Esophagus squamous epithelium (tissue), 5 donors: ENCODE measurements at regions not wholly inside any gene's neighbourhood (a gene's known extent, or its start where the extent isn't known, plus 50 kb on each side); places are given as distances from the start of the nearest gene placed in this dataset.
"Not testable (repeated sequence)": the region's sequence is repeated elsewhere in the genome, so short reads cannot be mapped to it uniquely, and the experiment has no call there.

ENCODE experiments used
- DNase-seq: peaks from one replicate; lab custom pipeline; 2025; lab: John Stamatoyannopoulos, UW
- H3K27ac ChIP-seq, 4 donors: fragments of 200-600 bp; sonication (generic); one replicate each; pipeline ENCODE4 v1.5.1; 2016 to 2019; ENCODE audit warnings: mild to moderate bottlenecking in 1 of 4
- H3K27me3 ChIP-seq, 4 donors: fragments of 200-600 bp; sonication (generic); 1 replicate in 3 of 4; 2 replicates in 1 of 4; pipeline versions ENCODE4 v1.5.1 to v1.6.0; 2017 to 2021; ENCODE audit warnings: antibody characterized with exemption in 1 of 4
- H3K36me3 ChIP-seq, 3 donors: fragments of 200-600 bp; sonication (generic); one replicate each; pipeline ENCODE4 v1.5.1; 2016 to 2019
- H3K4me1 ChIP-seq, 3 donors: fragments of 200-600 bp; sonication (generic); one replicate each; pipeline ENCODE4 v1.5.1; 2017 to 2019
- H3K4me3 ChIP-seq, 4 donors: fragments of 200-600 bp; sonication (generic); 1 replicate in 3 of 4; 2 replicates in 1 of 4; pipeline ENCODE4 v1.5.1; 2016 to 2019; ENCODE audit warnings: mild to moderate bottlenecking in 2 of 4, moderate library complexity in 1 of 4
- H3K9me3 ChIP-seq, 3 donors: fragments of 200-600 bp; sonication (generic); one replicate each; pipeline ENCODE4 v1.5.1; 2016 to 2019
- POLR2A ChIP-seq, 4 donors: fragments of 450-650 bp; IDR thresholded peaks; one replicate each; pipeline ENCODE4 v1.6.1; 2017; ENCODE audit warnings: antibody characterized with exemption in 4 of 4, mild to moderate bottlenecking in 4 of 4, moderate library complexity in 3 of 4
- WGBS, 2 donors: methylation state at CpG; one replicate each; pipeline ENCODE4 v1.1.5; 2018; 5-methylcytosine and 5-hydroxymethylcytosine counted together
- intact Hi-C: fragments of 100-400 bp; cut with DNase I; formaldehyde crosslinking; loops from one replicate; pipeline ENCODE4 v1.15.0; 2022
- TF ChIP-seq, protein P1 (sequence below), 6 experiments: fragments of 450-650 bp in 4 of 6; fragments of 200-600 bp in 2 of 6; sonication (generic) in 2 of 6; IDR thresholded peaks; one replicate each; pipeline ENCODE4 v1.5.1; 2016 to 2019; ENCODE audit warnings: antibody characterized with exemption in 6 of 6, mild to moderate bottlenecking in 4 of 6, moderate library complexity in 4 of 6
- donor health status: DM: yes; HTN: yes; CAD: no.

GRCh38 chr18:66873899-66874298, 270.0 kb upstream of the CDH19 start:
- intact Hi-C loops = no loop called here

DNA sequence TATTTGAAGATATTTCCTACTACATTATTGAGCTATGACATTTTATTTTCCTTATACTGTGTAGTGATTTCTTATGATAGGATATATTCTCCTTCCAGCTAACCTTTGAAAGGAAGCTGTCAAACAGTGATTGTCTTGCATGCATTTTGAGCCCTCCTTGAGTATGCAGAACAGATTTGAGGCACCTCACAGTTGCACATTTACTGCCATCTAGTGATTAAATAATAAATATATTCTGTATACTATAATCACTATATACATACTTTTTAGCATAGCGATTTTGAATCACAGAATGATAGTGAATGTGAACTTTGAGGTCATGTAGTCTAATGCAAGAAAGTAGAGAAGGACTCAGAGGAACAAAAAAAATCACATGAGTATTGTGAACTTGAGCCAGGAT, 268.4 kb upstream of the CDH19 start:
- Histone ChIP-seq H3K4me1 (no peaks in the 10 kb centered on the region), H3K9me3 (no peaks in the 10 kb centered on the region), H3K27me3 (no peaks in the 10 kb centered on the region), H3K36me3 (no peaks in the 10 kb centered on the region), H3K4me3 (no peak overlapping the region), H3K27ac (no peak overlapping the region)
- TF ChIP-seq, protein P1, sequence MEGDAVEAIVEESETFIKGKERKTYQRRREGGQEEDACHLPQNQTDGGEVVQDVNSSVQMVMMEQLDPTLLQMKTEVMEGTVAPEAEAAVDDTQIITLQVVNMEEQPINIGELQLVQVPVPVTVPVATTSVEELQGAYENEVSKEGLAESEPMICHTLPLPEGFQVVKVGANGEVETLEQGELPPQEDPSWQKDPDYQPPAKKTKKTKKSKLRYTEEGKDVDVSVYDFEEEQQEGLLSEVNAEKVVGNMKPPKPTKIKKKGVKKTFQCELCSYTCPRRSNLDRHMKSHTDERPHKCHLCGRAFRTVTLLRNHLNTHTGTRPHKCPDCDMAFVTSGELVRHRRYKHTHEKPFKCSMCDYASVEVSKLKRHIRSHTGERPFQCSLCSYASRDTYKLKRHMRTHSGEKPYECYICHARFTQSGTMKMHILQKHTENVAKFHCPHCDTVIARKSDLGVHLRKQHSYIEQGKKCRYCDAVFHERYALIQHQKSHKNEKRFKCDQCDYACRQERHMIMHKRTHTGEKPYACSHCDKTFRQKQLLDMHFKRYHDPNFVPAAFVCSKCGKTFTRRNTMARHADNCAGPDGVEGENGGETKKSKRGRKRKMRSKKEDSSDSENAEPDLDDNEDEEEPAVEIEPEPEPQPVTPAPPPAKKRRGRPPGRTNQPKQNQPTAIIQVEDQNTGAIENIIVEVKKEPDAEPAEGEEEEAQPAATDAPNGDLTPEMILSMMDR (IDR thresholded peaks at IDR 0.05) = no peak
- TF ChIP-seq POLR2A (IDR thresholded peaks at IDR 0.05) = no peak
- DNase-seq = no peak
- intact Hi-C loops = no loop called here
- WGBS, 2 donors = 7 to 14% methylated on average over 1 of the region's 1 CpG

More at GRCh38 chr18:66873899-66874298, 270.0 kb upstream of the CDH19 start:
- no peak overlapping the region for H3K4me3 ChIP-seq
- H3K4me1 ChIP-seq = no peaks in the 10 kb centered on the region
- 66 to 72% methylated on average over 4 of the region's 4 CpGs for WGBS, 2 donors
- TF ChIP-seq, protein P1 (IDR thresholded peaks at IDR 0.05) = no peak
- TF ChIP-seq POLR2A (IDR thresholded peaks at IDR 0.05) = no peak
- no peak for DNase-seq
- H3K36me3 ChIP-seq = no peaks in the 10 kb centered on the region
- H3K27me3 ChIP-seq = no peaks in the 10 kb centered on the region
- H3K27ac ChIP-seq = no peak overlapping the region
- no peaks in the 10 kb centered on the region for H3K9me3 ChIP-seq

DNA sequence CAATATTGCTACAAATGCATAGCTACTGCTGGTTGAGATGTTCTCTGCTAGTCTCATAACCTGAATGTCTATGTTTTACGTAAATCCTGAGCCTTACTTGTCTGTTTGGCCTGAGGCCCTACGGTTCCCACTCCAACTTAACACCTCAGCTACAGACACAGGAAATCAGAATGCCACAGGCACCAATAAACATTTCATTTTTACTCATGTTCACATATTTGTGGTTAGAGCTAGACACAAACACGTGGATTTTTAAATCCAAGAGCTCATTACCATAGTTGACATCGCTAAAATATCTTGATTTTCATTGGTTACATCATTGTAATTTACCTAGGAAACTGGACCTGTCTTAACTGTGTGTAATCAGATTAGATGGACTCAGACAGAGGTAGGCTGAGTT, 263.8 kb upstream of the CDH19 start:
- no peaks in the 10 kb centered on the region for H3K4me1 ChIP-seq
- TF ChIP-seq, protein P1 (IDR thresholded peaks at IDR 0.05) = no peak
- TF ChIP-seq POLR2A (IDR thresholded peaks at IDR 0.05) = no peak
- H3K27ac ChIP-seq = no peak overlapping the region
- H3K4me3 ChIP-seq = no peak overlapping the region
- DNase-seq = no peak
- peaks cover 0 to 3% (median 0%) of the 10 kb centered on the region in 3 donors for H3K9me3 ChIP-seq
- no peaks in the 10 kb centered on the region for H3K36me3 ChIP-seq
- no peaks in the 10 kb centered on the region for H3K27me3 ChIP-seq
- 48 to 56% methylated on average over 4 of the region's 4 CpGs for WGBS, 2 donors
- intact Hi-C loops = no loop called here

GRCh38 chr18:66866427-66866940, 262.6 kb upstream of the CDH19 start:
- H3K36me3 ChIP-seq, H3K4me3 ChIP-seq, DNase-seq, H3K27me3 ChIP-seq, intact Hi-C loops, H3K9me3 ChIP-seq, H3K27ac ChIP-seq, H3K4me1 ChIP-seq: not testable (repeated sequence)
- WGBS, 2 donors = 78 to 90% methylated on average over 5 to 7 of the region's 43 CpGs

DNA sequence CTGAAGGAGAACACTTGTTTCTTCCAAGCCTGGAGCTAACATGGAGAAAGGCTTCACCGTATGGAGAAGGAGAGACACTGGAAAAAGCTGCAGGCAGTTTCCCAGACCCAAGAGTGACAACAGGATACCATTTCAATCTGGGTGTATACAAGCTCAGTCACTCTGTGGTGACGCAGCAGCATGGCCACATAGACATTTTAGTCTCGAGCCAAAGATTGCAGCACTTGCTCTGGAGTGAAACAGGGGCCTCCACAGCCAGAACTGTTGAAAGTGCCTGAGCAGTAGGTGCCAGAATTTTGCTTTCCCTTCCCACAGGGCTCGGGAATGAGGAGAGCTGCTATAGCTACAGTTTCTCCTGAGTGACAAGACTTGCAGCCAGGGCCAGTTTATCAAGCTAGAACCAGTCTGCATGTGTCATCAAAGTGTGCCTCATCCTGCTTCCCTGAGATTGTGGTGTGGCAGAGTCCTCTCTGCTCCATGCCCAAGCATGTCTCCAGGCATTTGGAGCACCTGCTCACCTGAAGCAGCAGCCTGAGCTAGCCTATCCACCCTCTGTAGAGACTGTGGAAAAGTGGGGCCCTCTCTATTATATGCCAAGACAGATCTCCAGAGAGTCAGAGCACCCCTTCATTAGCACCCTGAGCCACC, 234.6 kb upstream of the CDH19 start:
- peaks cover 0 to 5% (median 5%) of the 10 kb centered on the region in 3 donors for H3K9me3 ChIP-seq
- TF ChIP-seq, protein P1 (IDR thresholded peaks at IDR 0.05) = no peak
- TF ChIP-seq POLR2A (IDR thresholded peaks at IDR 0.05) = no peak
- WGBS, 2 donors = 49 to 60% methylated on average over 3 to 4 of the region's 4 CpGs
- H3K27me3 ChIP-seq = no peaks in the 10 kb centered on the region
- H3K27ac ChIP-seq = no peak overlapping the region
- H3K4me1 ChIP-seq = no peaks in the 10 kb centered on the region
- H3K4me3 ChIP-seq = no peak overlapping the region
- no peak for DNase-seq
- intact Hi-C loops = no loop called here
- H3K36me3 ChIP-seq = no peaks in the 10 kb centered on the region
